Astrocyte (in vitro differentiated cells and primary cell): ENCODE measurements at regions not wholly inside any gene's neighbourhood (a gene's known extent, or its start where the extent isn't known, plus 50 kb on each side); places are given as distances from the start of the nearest gene placed in this dataset.

Experiments
- CTCF ChIP-seq: IDR thresholded peaks from 2 replicates; pipeline ENCODE4 v1.5.1; 2011; ENCODE audit warnings: low read depth, mild to moderate bottlenecking, inconsistent platforms, low read length, moderate library complexity; ENCODE audit not compliant: insufficient read depth
- EZH2 ChIP-seq: IDR thresholded peaks from 2 replicates; pipeline ENCODE4 v1.6.1; 2012; ENCODE audit warnings: mild to moderate bottlenecking, low read length, inconsistent platforms; ENCODE audit not compliant: insufficient read depth

GRCh38 chr12:131611416-131612091 lies 99.3 kb upstream of the SFSWAP start:
- TF ChIP-seq CTCF (no peak), EZH2 (no peak)
